Esophagus mucosa (tissue), 1 donor: ENCODE measurements at regions not wholly inside any gene's neighbourhood (a gene's known extent, or its start where the extent isn't known, plus 50 kb on each side); places are given as distances from the start of the nearest gene placed in this dataset.
"Not testable (repeated sequence)": the region's sequence is repeated elsewhere in the genome, so short reads cannot be mapped to it uniquely, and the experiment has no call there.

ENCODE experiments used
- ATAC-seq: fragments of 200-7000 bp; cut with Tn5 transposase; one replicate; pipeline ENCODE4 v1.9.1; 2020
- donor health status: DM: yes; HTN: yes; CAD: no.

- ATAC-seq = not testable (repeated sequence)
These were observed 729.6 kb upstream of the ARPP21 start for GRCh38 chr3:34909679-34910078.

GRCh38 chr3:34919025-34919424 is 720.3 kb upstream of the ARPP21 start:
- ATAC-seq = no peak

GRCh38 chr3:34920806-34921205 is 718.5 kb upstream of the ARPP21 start:
- ATAC-seq = no peak

GRCh38 chr3:34924961-34925360 is 714.4 kb upstream of the ARPP21 start:
- ATAC-seq = no peak

- no peak for ATAC-seq
These were observed 713.5 kb upstream of the ARPP21 start for GRCh38 chr3:34925851-34926250.

DNA sequence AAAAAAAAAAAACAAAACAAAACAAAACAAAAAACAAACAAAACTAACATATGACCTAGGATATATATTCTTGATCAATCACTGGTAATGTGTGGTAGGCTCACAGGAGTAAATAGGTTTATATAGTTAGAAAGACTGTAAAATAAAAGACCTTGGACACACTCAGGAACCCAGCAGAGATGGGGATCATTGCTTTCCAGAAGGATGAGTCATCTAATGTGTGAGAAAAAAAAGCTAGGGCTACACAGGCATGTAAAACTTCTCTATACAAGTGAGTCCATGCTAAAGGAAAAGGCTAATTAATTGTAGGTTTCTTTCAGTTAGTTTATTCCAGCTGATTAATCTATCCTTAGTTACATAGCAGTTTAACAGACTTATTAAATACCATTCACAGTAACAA is 710.3 kb upstream of the ARPP21 start:
- ATAC-seq = no peak

DNA sequence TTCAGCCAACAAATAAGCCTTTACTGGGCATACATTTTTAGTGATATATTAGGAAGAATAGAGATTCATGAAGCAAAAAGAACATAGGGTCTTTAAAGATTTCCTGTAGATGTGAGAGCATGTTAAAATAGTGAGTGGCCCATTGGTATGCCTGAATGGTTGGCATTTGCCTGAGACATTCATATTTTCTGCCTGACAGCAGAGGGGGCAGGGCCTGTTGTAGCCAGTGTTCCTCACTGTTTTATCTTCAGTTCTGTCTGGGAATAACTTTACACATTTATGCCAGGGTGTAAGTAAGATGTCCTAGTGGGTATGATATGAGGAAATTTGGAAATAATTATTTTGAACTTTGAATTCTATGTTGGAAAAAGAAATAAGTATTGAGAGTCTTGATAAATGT is 704.7 kb upstream of the ARPP21 start:
- no peak for ATAC-seq

GRCh38 chr3:34938784-34939183 is 700.5 kb upstream of the ARPP21 start:
- ATAC-seq = no peak

DNA sequence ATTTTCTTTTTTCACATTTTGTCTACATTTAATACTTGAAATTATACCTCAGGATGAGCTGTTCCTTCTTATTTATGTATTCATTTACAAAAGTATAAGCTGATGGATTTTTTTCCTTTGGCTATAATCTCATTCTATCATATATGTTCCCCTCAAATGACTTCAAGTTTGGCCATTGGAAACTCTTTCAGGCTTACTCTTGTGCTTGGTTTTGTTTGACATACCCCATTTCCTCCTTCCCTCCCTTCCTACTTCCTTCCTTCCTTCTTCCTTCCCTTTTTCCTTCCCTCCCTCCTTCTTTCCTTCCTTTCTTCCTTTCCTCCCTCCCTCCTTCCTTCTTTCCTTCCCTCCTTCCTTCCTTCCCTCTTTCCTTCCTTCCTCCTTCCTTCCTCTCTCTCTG is 697.1 kb upstream of the ARPP21 start:
- ATAC-seq = no peak

GRCh38 chr3:34947834-34948233 is 691.5 kb upstream of the ARPP21 start:
- no peak for ATAC-seq

- no peak for ATAC-seq
These were observed 690.8 kb upstream of the ARPP21 start for GRCh38 chr3:34948517-34948916.

GRCh38 chr3:34955680-34956079 is 683.6 kb upstream of the ARPP21 start:
- ATAC-seq = no peak

DNA sequence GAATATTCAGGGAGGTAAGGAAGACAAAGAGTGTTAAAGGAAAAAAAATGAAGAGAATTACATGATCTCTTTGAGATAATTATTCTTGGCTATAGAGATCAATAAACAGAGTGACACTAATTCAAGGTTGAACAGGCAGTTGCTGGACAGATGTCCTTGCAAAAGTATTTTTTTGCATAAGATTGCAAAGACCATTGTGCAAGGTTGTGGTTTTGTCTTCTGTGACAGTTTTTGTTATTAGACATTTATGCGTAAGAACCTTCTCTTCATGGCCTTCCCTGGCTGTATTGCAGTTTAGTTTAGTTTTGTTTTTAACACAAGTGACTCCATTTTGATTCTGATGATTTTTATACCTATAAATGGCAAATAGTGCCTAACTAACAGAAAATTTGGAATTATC is 682.8 kb upstream of the ARPP21 start:
- ATAC-seq = no peak

DNA sequence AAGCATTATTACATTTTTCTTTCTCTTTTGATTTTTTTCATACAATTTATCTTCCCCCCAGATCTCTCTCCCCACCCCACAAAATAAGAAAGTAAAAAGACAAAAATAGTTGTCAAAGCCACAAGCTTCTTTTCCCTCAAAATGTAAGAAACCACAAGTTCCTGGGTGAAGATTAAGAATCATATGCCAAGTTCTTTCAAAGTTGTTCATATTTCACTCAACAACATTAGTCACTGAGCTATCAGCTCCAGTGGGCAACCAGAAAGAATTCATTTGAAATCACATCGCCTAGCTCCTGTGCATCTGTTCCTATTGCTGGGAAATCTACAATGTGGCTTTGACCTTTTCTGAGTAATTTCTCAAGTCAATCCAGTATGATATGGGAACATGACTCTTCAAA is 681.6 kb upstream of the ARPP21 start:
- ATAC-seq = no peak

DNA sequence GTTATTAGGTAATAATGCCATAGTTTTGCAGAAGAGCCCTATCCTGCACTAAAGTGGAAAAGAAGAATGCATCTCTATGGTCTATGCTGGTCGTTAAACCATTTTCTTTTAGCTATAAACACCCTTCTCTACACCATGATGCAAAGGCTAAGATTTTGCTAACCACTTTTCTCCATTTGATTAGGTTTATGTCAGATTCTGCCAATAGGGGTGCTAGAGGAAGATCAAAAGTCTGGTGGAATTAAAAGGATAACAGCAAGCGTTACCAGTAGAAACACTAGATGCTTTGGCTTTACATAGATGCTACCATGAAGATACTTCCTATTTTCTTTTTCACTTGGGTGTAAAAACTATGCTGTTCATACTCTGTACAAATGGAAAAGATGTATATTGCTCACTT is 669.8 kb upstream of the ARPP21 start:
- no peak for ATAC-seq

- no peak for ATAC-seq
These were observed 666.8 kb upstream of the ARPP21 start for GRCh38 chr3:34972481-34972880.

DNA sequence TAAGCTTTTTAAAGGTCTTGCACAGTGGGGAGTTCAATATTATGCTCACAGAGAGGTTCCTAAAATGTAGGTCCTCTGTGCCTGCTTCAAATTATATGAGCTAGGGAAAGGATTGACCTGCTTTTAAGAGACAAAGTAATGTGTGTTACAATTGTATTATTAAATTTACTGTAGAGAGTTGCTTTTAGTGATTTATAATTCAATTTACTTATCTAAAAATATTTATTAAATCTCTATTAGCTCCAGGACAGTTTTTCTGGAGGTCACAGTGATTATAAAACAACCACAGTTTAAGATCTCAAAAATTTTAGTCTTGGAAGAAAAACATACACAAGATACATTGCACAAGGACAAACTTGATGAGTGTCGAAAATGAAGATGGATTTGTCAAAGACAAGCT is 665.7 kb upstream of the ARPP21 start:
- ATAC-seq = no peak

GRCh38 chr3:34983631-34984030 is 655.7 kb upstream of the ARPP21 start:
- ATAC-seq = no peak

GRCh38 chr3:34988296-34988695 is 651.0 kb upstream of the ARPP21 start:
- no peak for ATAC-seq

DNA sequence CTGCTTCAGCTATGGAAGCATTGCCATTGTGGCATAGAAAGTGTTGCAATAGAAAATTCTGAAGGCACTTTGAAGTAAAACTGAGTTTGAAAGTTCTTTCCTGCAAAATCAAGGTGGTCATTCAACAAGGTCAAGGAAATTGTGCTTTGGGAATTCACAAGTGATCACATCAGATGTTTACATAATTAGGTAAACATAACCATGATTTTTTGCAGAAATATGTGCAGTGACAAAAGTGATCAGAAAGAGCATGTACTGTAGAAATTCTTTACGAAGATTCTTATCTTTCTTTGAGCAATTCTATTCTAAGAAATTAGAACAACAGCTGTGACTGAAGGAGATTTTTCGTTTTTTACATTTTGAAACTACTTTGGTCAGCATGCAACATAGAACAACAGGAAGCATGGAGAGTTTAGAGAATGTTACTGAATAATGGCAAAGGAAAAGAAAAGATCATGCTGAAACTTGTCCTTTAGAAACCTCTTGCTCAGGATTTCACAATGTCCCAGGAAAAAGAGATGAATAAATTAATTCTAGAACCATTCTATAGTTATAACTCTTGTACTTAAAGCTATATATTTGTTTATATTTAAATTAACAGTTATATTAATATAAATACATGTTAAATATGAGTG is 643.4 kb upstream of the ARPP21 start:
- no peak for ATAC-seq

DNA sequence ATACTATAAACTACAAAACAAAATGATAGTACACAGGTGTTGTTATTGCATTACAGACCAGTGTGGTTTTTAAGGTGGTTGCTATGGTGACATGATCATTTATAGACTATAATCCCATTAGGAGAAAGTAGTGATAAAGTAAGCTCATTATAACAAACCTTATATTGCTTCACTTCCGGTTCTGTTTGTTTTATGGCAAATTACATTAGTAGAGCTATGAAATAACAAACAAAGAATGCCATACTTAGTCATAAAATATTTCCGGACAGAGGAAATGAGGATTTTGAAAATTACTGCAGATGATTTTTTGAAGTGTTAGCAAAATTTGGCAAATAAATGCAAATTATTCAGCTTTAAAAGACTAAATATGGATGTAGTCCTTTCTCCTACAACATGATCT is 640.4 kb upstream of the ARPP21 start:
- ATAC-seq = no peak

GRCh38 chr3:35012214-35012613 is 627.1 kb upstream of the ARPP21 start:
- ATAC-seq = no peak

- ATAC-seq = no peak
These were observed 611.2 kb upstream of the ARPP21 start for GRCh38 chr3:35028157-35028556.

DNA sequence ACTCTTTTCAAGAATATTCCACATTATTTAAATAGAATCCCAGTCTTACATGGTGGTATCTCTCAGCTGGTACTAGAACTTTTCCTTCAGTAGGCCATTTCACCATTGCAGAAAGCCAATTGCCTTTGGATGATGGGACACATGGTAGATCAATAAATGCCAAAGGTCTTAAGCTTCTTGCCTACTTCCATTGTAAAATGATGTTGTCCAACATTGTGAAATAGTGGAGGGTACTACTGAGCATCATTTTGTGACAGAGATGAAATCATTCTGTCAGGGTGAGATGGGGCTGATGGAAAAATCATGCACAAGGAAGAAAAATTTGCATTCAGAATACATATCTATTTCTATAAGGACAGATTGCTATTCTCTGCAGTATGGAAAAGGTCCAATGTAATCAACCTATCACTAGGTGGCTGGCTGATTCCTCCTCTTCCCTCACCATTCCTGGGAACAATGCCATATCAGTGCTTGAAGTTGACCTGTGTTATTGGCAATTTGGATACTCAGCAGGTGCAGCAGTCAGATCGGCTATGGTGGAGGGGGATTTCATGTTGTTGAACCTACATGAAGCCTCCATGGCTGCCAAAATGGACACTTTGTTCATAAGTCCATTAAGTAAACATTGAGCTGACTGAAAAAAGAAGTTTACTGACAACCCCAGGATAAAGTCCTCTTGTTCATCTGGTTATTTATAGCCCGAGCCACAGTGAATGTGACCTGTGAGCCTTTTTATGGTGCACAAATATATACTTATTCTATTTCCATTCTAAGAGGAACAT is 596.9 kb upstream of the ARPP21 start:
- ATAC-seq = no peak

GRCh38 chr3:35043040-35043439 is 596.3 kb upstream of the ARPP21 start:
- ATAC-seq = no peak
